Left lobe of liver (tissue), 2 donors: ENCODE measurements at regions not wholly inside any gene's neighbourhood (a gene's known extent, or its start where the extent isn't known, plus 50 kb on each side); places are given as distances from the start of the nearest gene placed in this dataset.

Experiments used
- ATAC-seq: fragments of 200-7000 bp; cut with Tn5 transposase; one replicate; pipeline ENCODE4 v1.9.1; 2020; ENCODE audit warnings: mild to moderate bottlenecking, moderate library complexity
- DNase-seq: peaks from one replicate; pipeline ENCODE4 v3.0.0-alpha.2; 2020; ENCODE audit warnings: low spot score
- donor health status: DM: no; HTN: no; CAD: no; lungs with moderate emphysema.
- donor health status: DM: no; HTN: yes; CAD: no.

- DNase-seq = no peak
- ATAC-seq = no peak
Measured at GRCh38 chr19:28430214-28430613, 782.7 kb downstream of the UQCRFS1 start.

- no peak for DNase-seq
- ATAC-seq = no peak
Measured at GRCh38 chr19:28429356-28429755, 783.6 kb downstream of the UQCRFS1 start.

GRCh38 chr19:28428663-28429348, 784.1 kb downstream of the UQCRFS1 start:
- ATAC-seq (no peak), DNase-seq (no peak)

- ATAC-seq = no peak
- DNase-seq = no peak
Measured at GRCh38 chr19:28427376-28428083, 785.4 kb downstream of the UQCRFS1 start.

GRCh38 chr19:28426730-28427225, 786.2 kb downstream of the UQCRFS1 start:
- DNase-seq = no peak
- no peak for ATAC-seq

- DNase-seq (no peak), ATAC-seq (no peak)
Measured at GRCh38 chr19:28426110-28426729, 786.7 kb downstream of the UQCRFS1 start.

GRCh38 chr19:28425046-28425931, 787.7 kb downstream of the UQCRFS1 start:
- ATAC-seq (no peak), DNase-seq (no peak)

- ATAC-seq = no peak
- DNase-seq = no peak
Measured at GRCh38 chr19:28424662-28425045, 788.3 kb downstream of the UQCRFS1 start.

- ATAC-seq (no peak), DNase-seq (no peak)
Measured at GRCh38 chr19:28424077-28424476, 788.9 kb downstream of the UQCRFS1 start.

- DNase-seq = no peak
Measured at GRCh38 chr19:28422791-28423650, 789.9 kb downstream of the UQCRFS1 start.

GRCh38 chr19:28422046-28422445, 790.9 kb downstream of the UQCRFS1 start:
- no peak for DNase-seq
- no peak for ATAC-seq

More at GRCh38 chr19:28422791-28423650, 789.9 kb downstream of the UQCRFS1 start:
- ATAC-seq = no peak

- DNase-seq (no peak), ATAC-seq (no peak)
Measured at GRCh38 chr19:28420811-28421550, 792.0 kb downstream of the UQCRFS1 start.

- ATAC-seq (no peak), DNase-seq (no peak)
Measured at GRCh38 chr19:28419312-28419711, 793.6 kb downstream of the UQCRFS1 start.

GRCh38 chr19:28417361-28417760, 795.6 kb downstream of the UQCRFS1 start:
- DNase-seq (no peak), ATAC-seq (no peak)

GRCh38 chr19:28416245-28416644, 796.7 kb downstream of the UQCRFS1 start:
- DNase-seq (no peak), ATAC-seq (no peak)

GRCh38 chr19:28414748-28415147, 798.2 kb downstream of the UQCRFS1 start:
- no peak for ATAC-seq
- DNase-seq = no peak

GRCh38 chr19:28409859-28410258, 803.1 kb downstream of the UQCRFS1 start:
- DNase-seq = no peak
- no peak for ATAC-seq

GRCh38 chr19:28406966-28407365, 806.0 kb downstream of the UQCRFS1 start:
- DNase-seq (no peak), ATAC-seq (no peak)

GRCh38 chr19:28405346-28405742, 807.6 kb downstream of the UQCRFS1 start:
- DNase-seq = no peak
- no peak for ATAC-seq
